GM21619 (cell line): ENCODE measurements at regions not wholly inside any gene's neighbourhood (a gene's known extent, or its start where the extent isn't known, plus 50 kb on each side); places are given as distances from the start of the nearest gene placed in this dataset.
"Not testable (repeated sequence)": the region's sequence is repeated elsewhere in the genome, so short reads cannot be mapped to it uniquely, and the experiment has no call there.

Experiments used
- ATAC-seq: cut with Tn5 transposase; IDR thresholded peaks from one replicate; pipeline ENCODE4 v1.9.1; 2021; ENCODE audit not compliant: unreplicated experiment

- ATAC-seq: no peak
These were observed 134.8 kb upstream of the ALDH1B1 start for GRCh38 chr9:38257626-38258215.

DNA sequence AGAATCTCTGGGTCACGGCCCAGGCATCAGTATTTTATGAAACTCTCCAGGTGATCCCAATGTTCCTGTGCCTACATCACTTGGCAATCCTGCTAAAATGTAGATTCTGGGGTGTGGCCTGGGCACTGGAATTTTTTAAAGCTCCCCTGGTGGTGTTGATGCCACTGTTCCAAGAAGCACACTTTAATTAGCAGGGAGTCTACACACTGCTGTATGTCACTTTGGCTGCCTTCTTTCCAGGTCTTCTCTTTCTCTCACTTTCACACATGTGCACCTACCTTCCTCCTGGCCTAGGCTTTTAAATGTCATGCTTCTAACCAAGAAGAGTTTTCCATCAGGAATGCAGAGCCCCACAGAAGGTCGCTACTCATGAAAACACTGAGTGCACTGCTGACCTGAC, 136.0 kb upstream of the ALDH1B1 start:
- no peak for ATAC-seq

DNA sequence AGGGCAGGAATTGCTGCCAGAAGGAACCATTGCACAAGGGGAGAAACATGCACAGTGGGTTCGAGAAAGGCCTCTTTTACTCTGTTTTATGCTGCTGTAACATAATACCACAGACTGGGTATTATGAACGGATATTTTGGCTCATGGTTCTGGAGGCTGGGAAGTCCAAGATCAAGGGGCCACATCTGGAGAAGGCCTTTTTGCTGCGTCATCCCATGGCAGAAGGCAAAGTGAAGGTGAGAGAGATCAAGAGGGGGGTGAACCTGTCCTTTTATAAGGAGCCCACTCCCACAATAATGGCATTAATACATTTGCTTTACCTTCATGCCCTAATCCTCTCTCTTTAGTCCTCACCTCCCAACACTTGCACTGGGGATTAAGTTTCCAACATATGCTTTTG, 136.9 kb upstream of the ALDH1B1 start:
- no peak for ATAC-seq

- ATAC-seq: no peak
These were observed 137.7 kb upstream of the ALDH1B1 start for GRCh38 chr9:38254756-38255155.

DNA sequence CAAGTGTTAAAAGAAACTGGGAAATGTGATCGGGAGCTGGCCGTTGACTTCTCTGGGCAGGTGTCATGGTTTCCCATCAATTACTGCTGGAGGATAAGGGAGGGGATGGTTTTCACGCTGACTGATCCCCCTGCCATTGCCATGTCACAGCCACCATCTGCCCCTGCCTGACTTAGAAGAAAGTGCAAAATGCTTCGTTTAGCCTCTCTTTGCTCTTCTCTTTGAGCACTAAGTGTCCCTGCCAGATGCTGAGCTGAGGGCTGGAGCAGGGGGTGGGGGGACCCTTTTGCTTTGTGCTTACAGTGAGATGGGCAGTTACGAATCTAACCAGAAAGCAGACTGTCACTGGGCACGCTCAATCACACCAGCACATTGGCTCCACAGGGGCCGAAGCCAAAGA, 138.4 kb upstream of the ALDH1B1 start:
- ATAC-seq: no peak

DNA sequence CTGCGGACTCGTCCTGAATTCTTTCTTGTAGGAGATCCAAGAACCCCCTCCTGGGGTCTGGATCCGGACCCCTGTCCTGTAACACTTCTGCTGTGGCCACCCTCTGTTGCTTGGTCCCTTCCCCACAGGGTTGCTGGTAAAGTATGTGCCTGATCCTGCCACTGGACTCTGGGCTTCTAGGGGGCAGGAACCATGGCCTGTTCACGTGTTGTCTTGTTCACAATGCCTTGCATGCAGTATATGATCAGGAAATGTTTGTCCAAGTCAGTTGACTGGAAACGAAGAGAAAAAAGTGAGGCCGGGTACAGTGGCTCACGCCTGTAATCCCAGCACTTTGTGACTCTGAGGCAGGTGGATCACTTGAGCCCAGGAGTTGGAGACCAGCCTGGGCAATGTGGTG, 139.3 kb upstream of the ALDH1B1 start:
- no peak for ATAC-seq

- no peak for ATAC-seq
These were observed 141.3 kb upstream of the ALDH1B1 start for GRCh38 chr9:38251036-38251860.

GRCh38 chr9:38250279-38251035, 142.0 kb upstream of the ALDH1B1 start:
- ATAC-seq: no peak

GRCh38 chr9:38249587-38250210, 142.8 kb upstream of the ALDH1B1 start:
- no peak for ATAC-seq

GRCh38 chr9:38249049-38249448, 143.5 kb upstream of the ALDH1B1 start:
- no peak for ATAC-seq

- no peak for ATAC-seq
These were observed 145.7 kb upstream of the ALDH1B1 start for GRCh38 chr9:38246833-38247232.

DNA sequence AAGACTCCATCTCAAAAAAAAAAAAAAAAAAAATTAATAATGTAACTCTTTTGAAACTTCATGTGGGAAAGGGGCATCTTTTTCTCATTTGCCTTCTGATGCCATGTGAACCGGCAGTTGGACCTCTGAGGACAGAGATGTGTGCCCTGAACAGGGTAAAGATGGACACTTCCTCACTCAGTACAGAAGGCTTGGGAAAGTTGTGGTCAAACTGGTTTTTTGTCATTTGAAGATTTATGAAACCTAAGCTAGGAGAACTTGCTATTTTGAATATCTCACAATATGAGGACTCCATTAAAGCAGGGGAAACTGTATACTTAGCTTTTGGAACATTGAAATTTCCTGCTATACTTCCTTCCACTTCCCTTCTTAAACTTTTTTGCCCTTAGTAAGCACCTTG, 147.5 kb upstream of the ALDH1B1 start:
- ATAC-seq: no peak

DNA sequence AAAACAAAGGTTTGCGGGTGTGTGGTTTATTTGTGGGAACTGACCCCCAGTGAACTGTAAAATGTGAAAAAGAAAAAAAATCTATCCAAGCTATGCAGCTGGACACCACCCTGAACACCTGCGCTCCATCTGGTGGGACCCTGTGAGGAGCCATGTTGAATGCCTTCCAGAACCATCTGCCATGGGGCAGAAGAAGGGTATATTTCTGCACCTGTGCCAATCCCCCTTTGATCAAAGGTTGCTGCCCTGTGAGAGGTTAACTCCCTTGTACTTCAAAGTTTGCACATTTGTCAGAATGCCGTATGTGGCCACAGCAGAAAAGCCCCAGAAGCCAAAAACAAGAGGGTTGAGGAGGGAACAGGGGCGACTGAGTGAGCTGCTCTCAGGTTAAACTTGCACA, 148.5 kb upstream of the ALDH1B1 start:
- ATAC-seq: no peak

- ATAC-seq: not testable (repeated sequence)
These were observed 150.4 kb upstream of the ALDH1B1 start for GRCh38 chr9:38242151-38242550.

GRCh38 chr9:38240051-38240450, 152.5 kb upstream of the ALDH1B1 start:
- ATAC-seq: no peak

- ATAC-seq: no peak
These were observed 157.3 kb upstream of the ALDH1B1 start for GRCh38 chr9:38235244-38235643.

DNA sequence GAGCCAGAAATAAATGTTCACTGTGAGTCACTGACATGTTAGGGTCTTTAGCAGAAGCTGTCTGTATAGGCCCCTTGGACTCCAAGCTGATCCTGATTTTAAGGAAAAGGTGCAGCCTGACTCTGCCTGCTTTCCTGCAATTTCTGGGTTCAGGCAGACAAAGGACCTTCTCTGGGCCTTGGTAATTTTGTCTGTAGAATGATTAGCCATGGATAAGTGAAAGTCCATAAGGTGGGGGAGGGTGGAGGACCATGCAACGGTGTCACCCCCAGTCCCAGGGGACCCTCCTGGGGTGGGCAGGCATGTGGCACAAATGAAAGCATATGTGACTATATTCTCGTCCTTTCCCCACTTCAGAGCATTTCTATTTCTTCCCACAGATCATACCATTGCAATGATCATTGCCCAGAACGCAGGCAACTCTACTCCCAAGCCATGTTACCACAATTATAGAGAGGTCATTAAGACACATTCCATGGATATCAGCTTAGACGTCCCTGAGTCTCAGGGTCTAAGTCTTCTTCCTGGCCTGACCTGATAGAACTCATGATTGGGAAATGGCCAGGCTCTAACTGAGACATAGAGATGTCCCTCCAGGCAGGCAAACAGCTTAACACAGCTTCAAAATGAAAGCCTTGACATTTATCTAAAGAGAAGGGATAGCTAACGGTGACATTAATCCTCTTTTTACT, 157.9 kb upstream of the ALDH1B1 start:
- no peak for ATAC-seq

- no peak for ATAC-seq
These were observed 158.6 kb upstream of the ALDH1B1 start for GRCh38 chr9:38233796-38234355.

- no peak for ATAC-seq
These were observed 159.2 kb upstream of the ALDH1B1 start for GRCh38 chr9:38233343-38233742.

- ATAC-seq: no peak
These were observed 159.6 kb upstream of the ALDH1B1 start for GRCh38 chr9:38232895-38233294.
